Colon (tissue), 2 donors: ENCODE measurements at regions not wholly inside any gene's neighbourhood (a gene's known extent, or its start where the extent isn't known, plus 50 kb on each side); places are given as distances from the start of the nearest gene placed in this dataset.

Source experiments
- FAIRE-seq: peaks from 2 replicates; lab custom pipeline; 2012; peaks lifted over from hg19 to GRCh38; lab: Jason Lieb, UNC
- donor health status: control.
- donor health status: control.

GRCh38 chr15:69505956-69506556 is 53.4 kb downstream of the RPLP1 start:
- FAIRE-seq = no peak

- no peak for FAIRE-seq
Measured at GRCh38 chr15:69508659-69509058, 56.0 kb downstream of the RPLP1 start.

- FAIRE-seq = no peak
Measured at GRCh38 chr15:69509131-69509530, 56.5 kb downstream of the RPLP1 start.

GRCh38 chr15:69510556-69510955 is 57.9 kb downstream of the RPLP1 start:
- FAIRE-seq = no peak

GRCh38 chr15:69511015-69511414 is 58.4 kb downstream of the RPLP1 start:
- FAIRE-seq = no peak

- FAIRE-seq = no peak
Measured at GRCh38 chr15:69511716-69512340, 59.2 kb downstream of the RPLP1 start.

- no peak for FAIRE-seq
Measured at GRCh38 chr15:69513450-69513960, 60.9 kb downstream of the RPLP1 start.

- no peak for FAIRE-seq
Measured at GRCh38 chr15:69513986-69514385, 61.4 kb downstream of the RPLP1 start.

GRCh38 chr15:69515508-69515907 is 62.9 kb downstream of the RPLP1 start:
- no peak for FAIRE-seq

- FAIRE-seq = no peak
Measured at GRCh38 chr15:69515926-69516325, 63.3 kb downstream of the RPLP1 start.

- FAIRE-seq = no peak
Measured at GRCh38 chr15:69517052-69517451, 64.4 kb downstream of the RPLP1 start.

GRCh38 chr15:69518806-69519205 is 66.2 kb downstream of the RPLP1 start:
- no peak for FAIRE-seq

GRCh38 chr15:69520067-69520466 is 67.4 kb downstream of the RPLP1 start:
- FAIRE-seq = no peak

- no peak for FAIRE-seq
Measured at GRCh38 chr15:69522361-69522760, 69.7 kb downstream of the RPLP1 start.

- FAIRE-seq = no peak
Measured at GRCh38 chr15:69523010-69524001, 70.7 kb downstream of the RPLP1 start.

- no peak for FAIRE-seq
Measured at GRCh38 chr15:69524296-69524695, 71.7 kb downstream of the RPLP1 start.

- FAIRE-seq = no peak
Measured at GRCh38 chr15:69524814-69525213, 72.2 kb downstream of the RPLP1 start.

- no peak for FAIRE-seq
Measured at GRCh38 chr15:69525543-69525942, 72.9 kb downstream of the RPLP1 start.

GRCh38 chr15:69526081-69527061 is 73.8 kb downstream of the RPLP1 start:
- no peak for FAIRE-seq

- FAIRE-seq = no peak
Measured at GRCh38 chr15:69529141-69529540, 76.5 kb downstream of the RPLP1 start.

- FAIRE-seq = no peak
Measured at GRCh38 chr15:69529961-69530633, 77.5 kb downstream of the RPLP1 start.
